Keratinocyte (primary cell): ENCODE measurements at regions not wholly inside any gene's neighbourhood (a gene's known extent, or its start where the extent isn't known, plus 50 kb on each side); places are given as distances from the start of the nearest gene placed in this dataset.

Experiments used
- CTCF ChIP-seq, 3 experiments: IDR thresholded peaks in 1 of 3; conservative IDR thresholded peaks in 1 of 3; optimal IDR thresholded peaks in 1 of 3; 2 replicates in 2 of 3; 3 replicates in 1 of 3; pipeline versions ENCODE3 to v1.5.1; 2011; ENCODE audit warnings: low read length in 3 of 3, mild to moderate bottlenecking in 3 of 3, moderate library complexity in 2 of 3, control low read depth in 1 of 3, inconsistent platforms in 1 of 3; ENCODE audit not compliant: insufficient read depth in 2 of 3; ENCODE audit errors: extremely low read depth in 1 of 3
- EZH2 ChIP-seq: IDR thresholded peaks from one replicate; pipeline ENCODE4 v1.6.1; 2012; ENCODE audit warnings: inconsistent platforms, mild to moderate bottlenecking, low read length, moderate library complexity

- TF ChIP-seq CTCF (optimal IDR thresholded peaks at IDR 0.05 in 1 of 3, IDR thresholded peaks at IDR 0.05 in 1 of 3, conservative IDR thresholded peaks at IDR 0.05 in 1 of 3; ENCODE audit: extremely low read depth in 1 of 3, insufficient read depth in 2 of 3, low read length in 3 of 3) = no peak
- no peak for TF ChIP-seq EZH2
Observed at GRCh38 chr2:103743195-103743594, 981.4 kb downstream of the TMEM182 start.
